GM10266 (cell line): ENCODE measurements at regions not wholly inside any gene's neighbourhood (a gene's known extent, or its start where the extent isn't known, plus 50 kb on each side); places are given as distances from the start of the nearest gene placed in this dataset.

ENCODE experiments used
- DNase-seq: peaks from one replicate; pipeline ENCODE4 v3.0.0; 2012; ENCODE audit errors: extremely low spot score
- CTCF ChIP-seq: IDR thresholded peaks from 2 replicates; pipeline ENCODE4 v1.5.1; 2012; ENCODE audit warnings: mild to moderate bottlenecking, low read depth; ENCODE audit not compliant: control insufficient read depth, insufficient read depth; ENCODE audit errors: missing control alignments

GRCh38 chr6:140599916-140600315 is 1225.5 kb upstream of the CITED2 start:
- DNase-seq: no peak
- no peak for TF ChIP-seq CTCF

GRCh38 chr6:140597181-140597580 is 1222.7 kb upstream of the CITED2 start:
- no peak for TF ChIP-seq CTCF

GRCh38 chr6:140594806-140595128 is 1220.3 kb upstream of the CITED2 start:
- TF ChIP-seq CTCF: no peak
- DNase-seq: no peak

More at GRCh38 chr6:140597181-140597580, 1222.7 kb upstream of the CITED2 start:
- DNase-seq: no peak

GRCh38 chr6:140592877-140593276 is 1218.4 kb upstream of the CITED2 start:
- no peak for TF ChIP-seq CTCF
- no peak for DNase-seq

GRCh38 chr6:140590641-140591040 is 1216.2 kb upstream of the CITED2 start:
- no peak for TF ChIP-seq CTCF
- no peak for DNase-seq

- no peak for TF ChIP-seq CTCF
- peak; percentile 7 for DNase-seq
Measured at GRCh38 chr6:140586426-140587061, 1212.1 kb upstream of the CITED2 start.

GRCh38 chr6:140581601-140582000 is 1207.2 kb upstream of the CITED2 start:
- DNase-seq: no peak
- no peak for TF ChIP-seq CTCF
